Glutamatergic neuron (in vitro differentiated cells): ENCODE measurements at regions not wholly inside any gene's neighbourhood (a gene's known extent, or its start where the extent isn't known, plus 50 kb on each side); places are given as distances from the start of the nearest gene placed in this dataset.
A peak's percentile ranks its signal among the peaks of the same experiment; 100 is the strongest.

Experiments used
- DNase-seq: peaks from one replicate; pipeline ENCODE4 v3.0.0; 2022
- H3K27ac Mint-ChIP-seq: one replicate; pipeline ENCODE4 v1.8.0; 2020; ENCODE audit warnings: mild to moderate bottlenecking, mixed read lengths, inconsistent platforms; ENCODE audit not compliant: unreplicated experiment
- H3K27me3 Mint-ChIP-seq: one replicate; pipeline ENCODE4 v1.8.0; 2020; ENCODE audit warnings: mild to moderate bottlenecking, moderate library complexity, mixed read lengths, inconsistent platforms; ENCODE audit not compliant: unreplicated experiment
- H3K36me3 Mint-ChIP-seq: one replicate; pipeline ENCODE4 v1.8.0; 2020; ENCODE audit warnings: mild to moderate bottlenecking, mixed read lengths, inconsistent platforms; ENCODE audit not compliant: unreplicated experiment
- H3K4me1 Mint-ChIP-seq: one replicate; pipeline ENCODE4 v1.8.0; 2020; ENCODE audit warnings: mild to moderate bottlenecking, low read depth, mixed read lengths, inconsistent platforms; ENCODE audit not compliant: unreplicated experiment
- H3K4me3 Mint-ChIP-seq: one replicate; pipeline ENCODE4 v1.8.0; 2020; ENCODE audit warnings: mild to moderate bottlenecking, mixed read lengths, inconsistent platforms; ENCODE audit not compliant: unreplicated experiment
- H3K9me3 Mint-ChIP-seq: one replicate; pipeline ENCODE4 v1.8.0; 2020; ENCODE audit warnings: mild to moderate bottlenecking, moderate library complexity, mixed read lengths, inconsistent platforms; ENCODE audit not compliant: unreplicated experiment
- CTCF ChIP-seq: fragments of 200-600 bp; sonication (generic); IDR thresholded peaks from one replicate; pipeline ENCODE4 v1.5.0; 2021; ENCODE audit not compliant: partially characterized antibody, unreplicated experiment

GRCh38 chr14:49946320-49947141 is 53.6 kb downstream of the ARF6 start:
- H3K9me3 Mint-ChIP-seq: no peaks in the 10 kb centered on the region
- no peak for TF ChIP-seq CTCF
- no peaks in the 10 kb centered on the region for H3K27me3 Mint-ChIP-seq
- DNase-seq: no peak
- H3K27ac Mint-ChIP-seq: peak overlapping the region; percentile 80
- H3K4me1 Mint-ChIP-seq: peaks cover 11% of the 10 kb centered on the region
- no peaks in the 10 kb centered on the region for H3K36me3 Mint-ChIP-seq
- H3K4me3 Mint-ChIP-seq: peak overlapping the region; percentile 30

- Mint-ChIP-seq H3K27me3 (no peaks in the 10 kb centered on the region), H3K4me3 (peak overlapping the region; percentile 3), H3K36me3 (no peaks in the 10 kb centered on the region), H3K4me1 (peaks cover 11% of the 10 kb centered on the region), H3K9me3 (no peaks in the 10 kb centered on the region), H3K27ac (peak overlapping the region; percentile 40)
- DNase-seq: no peak
- TF ChIP-seq CTCF: no peak
Measured at GRCh38 chr14:49947506-49947905, 54.6 kb downstream of the ARF6 start.

- Mint-ChIP-seq H3K4me3 (no peak overlapping the region), H3K9me3 (no peaks in the 10 kb centered on the region), H3K27ac (no peak overlapping the region), H3K4me1 (peaks cover 11% of the 10 kb centered on the region), H3K36me3 (no peaks in the 10 kb centered on the region), H3K27me3 (no peaks in the 10 kb centered on the region)
- TF ChIP-seq CTCF: no peak
- no peak for DNase-seq
Measured at GRCh38 chr14:49950275-49951228, 57.7 kb downstream of the ARF6 start.

- no peak overlapping the region for H3K4me3 Mint-ChIP-seq
- H3K4me1 Mint-ChIP-seq: peaks cover 7% of the 10 kb centered on the region
- H3K27me3 Mint-ChIP-seq: no peaks in the 10 kb centered on the region
- no peak overlapping the region for H3K27ac Mint-ChIP-seq
- DNase-seq: no peak
- H3K36me3 Mint-ChIP-seq: no peaks in the 10 kb centered on the region
- H3K9me3 Mint-ChIP-seq: no peaks in the 10 kb centered on the region
- TF ChIP-seq CTCF: no peak
Measured at GRCh38 chr14:49951229-49951607, 58.3 kb downstream of the ARF6 start.
